Left lung (tissue), 4 donors: ENCODE measurements at regions not wholly inside any gene's neighbourhood (a gene's known extent, or its start where the extent isn't known, plus 50 kb on each side); places are given as distances from the start of the nearest gene placed in this dataset.
"Not testable (repeated sequence)": the region's sequence is repeated elsewhere in the genome, so short reads cannot be mapped to it uniquely, and the experiment has no call there.

Experiments used
- ATAC-seq: fragments of 200-7000 bp; cut with Tn5 transposase; one replicate; pipeline ENCODE4 v1.9.1; 2020; ENCODE audit warnings: moderate library complexity
- DNase-seq, 4 donors: peaks; one replicate each; pipeline ENCODE4 v3.0.0-alpha.2; 2013 to 2020
- H3K27ac ChIP-seq, 2 donors: fragments of 200-600 bp; sonication (generic) in 1 of 2; one replicate each; pipeline versions ENCODE4 v1.5.0 to v1.8.0; 2020 to 2021
- H3K27me3 ChIP-seq, 2 donors: fragments of 200-600 bp; sonication (generic) in 1 of 2; one replicate each; pipeline versions ENCODE4 v1.5.0 to v1.8.0; 2020 to 2021
- H3K36me3 ChIP-seq, 2 donors: fragments of 200-600 bp; sonication (generic) in 1 of 2; one replicate each; pipeline versions ENCODE4 v1.5.0 to v1.8.0; 2020 to 2021
- H3K4me1 ChIP-seq, 2 donors: fragments of 200-600 bp; one replicate each; pipeline ENCODE4 v1.8.0; 2021
- H3K4me3 ChIP-seq, 2 donors: fragments of 200-600 bp; sonication (generic) in 1 of 2; one replicate each; pipeline versions ENCODE4 v1.5.0 to v1.8.0; 2020 to 2021; ENCODE audit warnings: mild to moderate bottlenecking in 1 of 2
- H3K9me3 ChIP-seq, 2 donors: fragments of 200-600 bp; sonication (generic) in 1 of 2; one replicate each; pipeline versions ENCODE4 v1.5.0 to v1.8.0; 2020 to 2021
- intact Hi-C, 2 donors: fragments of 100-400 bp; cut with DNase I; formaldehyde crosslinking; loops; one replicate each; pipeline versions ENCODE4 v1.11.2 to v1.14.2; 2022
- donor health status: DM: no; HTN: yes; CAD: no.
- donor health status: DM: no; HTN: no; CAD: no.

DNA sequence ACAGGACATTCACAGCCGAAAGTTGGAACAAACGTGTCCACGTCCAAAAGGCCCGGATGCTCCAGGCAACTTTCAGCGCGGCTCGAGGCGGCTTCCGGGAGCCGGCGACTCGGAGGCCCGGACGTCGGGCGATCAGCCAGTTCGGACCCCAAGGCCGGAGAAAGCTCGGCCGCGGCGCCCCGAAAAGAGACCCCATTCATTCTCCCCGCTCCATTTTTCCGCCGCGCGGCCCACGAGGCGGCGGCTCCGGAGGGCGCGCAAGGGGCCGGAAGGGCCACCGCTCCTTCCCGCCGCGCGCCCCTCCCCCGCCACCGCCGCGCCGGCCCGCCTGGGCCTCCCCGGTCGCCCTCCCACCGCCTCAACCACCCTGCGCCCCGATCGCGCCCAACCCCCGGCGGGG lies 4022.7 kb upstream of the TPTE start:
- H3K27ac ChIP-seq, H3K9me3 ChIP-seq, intact Hi-C loops, H3K27me3 ChIP-seq, H3K4me3 ChIP-seq, H3K36me3 ChIP-seq, H3K4me1 ChIP-seq: not testable (repeated sequence)
- DNase-seq: peak in 1 of 4 donors; percentile 3
- peak; percentile 27 for ATAC-seq

DNA sequence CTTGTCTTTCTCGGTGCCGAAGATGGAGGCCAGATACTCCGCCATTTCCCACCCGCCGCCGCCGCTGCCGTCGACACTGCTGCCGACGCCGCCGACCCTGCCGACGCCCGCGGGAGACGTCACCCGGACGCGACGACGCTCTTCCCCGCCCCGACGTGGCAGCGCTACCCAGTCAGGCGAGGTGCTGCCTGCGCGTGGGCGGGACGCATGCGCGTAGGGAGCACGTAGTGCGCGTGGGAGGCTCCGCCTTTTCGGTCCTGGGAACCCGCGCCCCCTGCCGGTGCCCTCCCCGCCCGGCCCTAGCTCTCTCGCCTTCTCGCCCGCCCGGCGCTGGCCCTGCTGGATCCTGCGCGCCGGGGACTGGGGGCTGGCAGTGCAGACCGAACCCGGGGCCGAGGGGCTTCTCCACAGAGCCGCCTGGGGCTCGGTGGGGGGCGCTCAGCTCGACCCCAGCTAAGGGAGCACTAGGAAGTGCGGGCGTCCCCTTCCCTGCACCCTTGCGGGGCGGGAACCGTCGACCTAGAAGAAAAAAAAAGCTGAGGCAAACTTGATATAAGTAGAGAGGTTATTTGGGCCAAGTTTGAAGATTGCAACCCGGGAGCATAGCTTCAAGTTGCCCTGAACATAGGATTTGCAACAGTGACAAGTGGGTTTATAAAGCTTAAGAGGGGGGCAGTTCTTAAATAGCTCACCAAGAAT lies 4022.1 kb upstream of the TPTE start:
- H3K4me1 ChIP-seq, DNase-seq, H3K4me3 ChIP-seq, H3K36me3 ChIP-seq, H3K9me3 ChIP-seq, intact Hi-C loops, H3K27me3 ChIP-seq, H3K27ac ChIP-seq: not testable (repeated sequence)
- ATAC-seq: peak; percentile 99

DNA sequence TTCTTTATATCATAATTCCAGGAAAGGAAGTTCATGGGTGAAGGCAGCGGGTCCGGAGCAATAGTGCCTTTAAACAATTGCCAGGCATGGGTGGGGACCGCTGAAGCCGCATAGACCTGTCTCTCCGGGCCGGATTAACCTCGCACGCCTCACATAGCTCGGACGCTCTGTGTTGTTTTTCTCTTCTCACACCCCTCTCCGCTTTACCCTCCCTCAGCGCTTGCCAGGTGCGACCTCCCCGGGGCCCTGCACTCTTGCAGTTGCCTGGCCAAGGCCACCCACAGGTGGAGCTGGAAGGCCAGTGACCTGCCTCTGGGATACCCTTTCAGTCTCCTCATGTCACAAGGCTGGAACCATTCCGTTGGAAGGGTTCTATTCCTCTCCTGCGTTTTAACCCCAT lies 4021.5 kb upstream of the TPTE start:
- H3K27ac ChIP-seq, intact Hi-C loops, H3K4me3 ChIP-seq, H3K36me3 ChIP-seq, H3K9me3 ChIP-seq, DNase-seq, H3K4me1 ChIP-seq, H3K27me3 ChIP-seq: not testable (repeated sequence)
- peak; percentile 49 for ATAC-seq

DNA sequence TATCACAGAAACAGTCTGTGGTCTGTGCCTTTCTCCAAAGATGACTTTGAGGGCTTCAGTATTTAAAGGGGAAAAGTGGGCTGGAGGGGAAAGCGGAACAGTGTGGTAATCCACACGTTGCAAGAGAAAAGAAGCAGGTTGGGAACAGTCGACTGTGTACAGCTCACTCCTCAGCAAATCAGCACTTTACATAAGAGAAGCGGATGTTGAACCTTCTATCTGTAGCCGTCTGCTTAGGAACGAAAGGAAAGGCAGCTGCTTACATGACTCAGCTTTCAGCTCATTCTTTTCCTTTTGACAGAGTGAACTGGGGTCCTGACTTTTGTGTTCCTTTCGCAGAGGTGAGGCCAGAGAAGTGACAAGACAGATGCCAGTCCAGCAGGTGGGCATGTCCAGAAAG lies 4020.7 kb upstream of the TPTE start:
- DNase-seq, H3K27me3 ChIP-seq, H3K27ac ChIP-seq, intact Hi-C loops, H3K9me3 ChIP-seq, H3K4me1 ChIP-seq, H3K36me3 ChIP-seq, H3K4me3 ChIP-seq: not testable (repeated sequence)
- ATAC-seq: peak; percentile 6

DNA sequence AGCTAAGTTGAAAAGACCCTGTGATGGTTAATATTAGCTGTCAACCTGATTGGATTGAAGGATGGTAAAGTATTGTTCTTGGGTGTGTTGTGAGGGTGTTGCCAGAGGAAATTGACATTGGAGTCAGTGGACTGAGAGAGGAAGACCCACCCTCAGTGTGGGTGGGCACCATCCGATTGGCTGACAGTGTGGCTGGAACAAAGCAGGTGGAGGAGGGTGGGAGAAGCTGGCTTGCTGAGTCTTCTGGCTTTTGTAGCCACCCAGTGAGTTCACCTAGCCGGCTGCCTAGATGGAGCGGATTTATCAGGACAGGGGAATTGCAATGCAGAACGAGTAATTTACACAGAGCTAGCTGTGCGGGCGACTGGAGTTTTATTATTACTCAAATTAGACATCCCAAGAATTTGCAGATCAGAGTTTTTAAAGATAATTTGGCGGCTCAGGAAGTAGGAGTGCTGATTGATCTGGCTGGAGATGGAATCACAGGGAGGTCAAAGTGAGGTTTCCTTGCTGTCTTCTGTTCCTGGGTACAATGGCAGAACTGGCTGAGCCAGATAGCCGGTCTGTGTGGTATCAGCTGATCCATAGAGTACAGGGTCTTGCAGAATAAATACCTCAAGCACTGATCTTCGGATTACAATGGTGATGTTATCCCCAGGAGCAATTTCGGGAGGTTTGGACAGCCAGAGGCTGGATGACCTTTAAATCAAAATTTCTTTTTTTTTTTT lies 4015.1 kb upstream of the TPTE start:
- H3K27ac ChIP-seq, DNase-seq, intact Hi-C loops, H3K9me3 ChIP-seq, H3K4me1 ChIP-seq, ATAC-seq, H3K36me3 ChIP-seq, H3K27me3 ChIP-seq, H3K4me3 ChIP-seq: not testable (repeated sequence)

DNA sequence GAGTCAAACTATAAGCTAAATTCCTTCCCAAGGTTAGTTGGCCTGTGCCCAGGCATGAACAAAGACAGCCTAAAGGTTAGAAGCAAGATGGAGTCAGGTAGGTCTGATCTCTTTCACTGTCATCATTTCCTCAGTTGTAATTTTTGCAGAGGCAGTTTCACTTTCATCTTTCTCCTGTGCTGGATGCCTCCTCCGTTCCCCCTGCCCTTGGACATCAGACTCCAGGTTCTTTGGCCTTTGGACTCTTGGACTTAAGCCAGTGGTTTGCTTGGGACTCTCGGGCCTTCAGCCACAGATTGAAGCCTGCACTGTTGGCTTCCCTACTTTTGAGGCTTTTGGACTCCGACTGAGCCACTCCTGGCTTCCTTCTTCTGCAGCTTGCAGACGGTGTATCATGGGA lies 4013.8 kb upstream of the TPTE start:
- DNase-seq, H3K4me1 ChIP-seq, H3K27me3 ChIP-seq, ATAC-seq, H3K4me3 ChIP-seq, H3K36me3 ChIP-seq, H3K27ac ChIP-seq, H3K9me3 ChIP-seq, intact Hi-C loops: not testable (repeated sequence)

DNA sequence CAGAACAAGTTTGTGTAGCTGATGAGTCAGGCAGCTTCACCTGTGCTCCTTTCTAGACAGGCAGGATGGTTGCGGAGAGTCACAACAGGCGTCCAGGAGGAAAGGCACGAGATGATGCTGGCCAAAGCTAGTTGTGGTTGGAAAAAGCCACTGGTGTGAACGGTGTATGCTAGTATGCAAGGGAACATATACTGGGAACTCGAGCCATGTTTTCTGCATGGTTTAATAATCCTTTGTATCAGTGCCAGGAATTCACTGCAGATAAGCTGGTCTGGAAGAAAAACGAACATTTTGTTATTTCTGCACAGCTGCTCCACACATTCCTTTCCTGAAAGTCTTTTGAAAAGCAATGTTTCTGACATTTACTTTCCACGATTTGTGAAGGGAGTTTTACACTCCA lies 3999.6 kb upstream of the TPTE start:
- H3K27ac ChIP-seq, H3K36me3 ChIP-seq, H3K4me1 ChIP-seq, H3K4me3 ChIP-seq, intact Hi-C loops, H3K9me3 ChIP-seq, ATAC-seq, H3K27me3 ChIP-seq, DNase-seq: not testable (repeated sequence)

DNA sequence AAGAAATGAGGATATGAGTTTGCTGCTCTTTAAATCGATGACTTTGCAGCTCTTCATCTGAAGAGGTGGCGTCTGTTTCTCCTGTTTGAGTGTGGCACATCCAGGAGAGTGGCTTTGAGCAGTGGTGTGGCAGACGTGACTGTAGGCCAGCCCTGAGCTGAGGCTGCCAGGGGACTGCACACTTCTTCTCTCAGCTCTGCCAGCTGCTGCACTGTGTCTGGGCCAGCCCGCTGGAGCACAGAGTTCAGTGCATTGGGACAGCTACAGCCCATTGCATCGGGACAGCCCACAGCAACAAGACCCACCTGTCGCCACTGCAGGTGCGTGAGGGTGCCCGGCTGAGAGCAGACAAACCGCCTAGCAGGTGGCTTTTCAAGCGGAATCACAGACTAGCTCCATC lies 3995.2 kb upstream of the TPTE start:
- H3K9me3 ChIP-seq, H3K36me3 ChIP-seq, H3K27ac ChIP-seq, H3K27me3 ChIP-seq, DNase-seq, H3K4me3 ChIP-seq, ATAC-seq, intact Hi-C loops, H3K4me1 ChIP-seq: not testable (repeated sequence)

DNA sequence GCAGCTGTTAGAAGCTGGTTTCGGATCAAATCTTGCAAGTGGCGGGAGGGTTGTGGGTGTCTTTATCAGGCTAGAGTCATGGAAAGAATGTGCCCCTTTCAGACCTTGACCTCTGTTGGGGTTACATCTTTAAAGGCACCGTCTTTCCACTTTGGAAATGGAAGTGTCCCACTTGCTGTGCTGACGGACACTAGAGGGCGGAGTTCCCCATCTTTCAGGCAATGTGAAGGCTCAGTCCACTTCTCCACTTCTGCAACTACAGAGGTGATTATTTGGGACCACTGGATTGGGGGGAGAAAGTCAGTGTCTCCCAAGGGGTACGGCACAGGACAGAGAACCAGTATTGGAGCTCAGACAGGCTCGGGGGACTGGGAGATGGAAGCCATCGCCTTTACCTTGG lies 3990.7 kb upstream of the TPTE start:
- intact Hi-C loops: not testable (repeated sequence)

DNA sequence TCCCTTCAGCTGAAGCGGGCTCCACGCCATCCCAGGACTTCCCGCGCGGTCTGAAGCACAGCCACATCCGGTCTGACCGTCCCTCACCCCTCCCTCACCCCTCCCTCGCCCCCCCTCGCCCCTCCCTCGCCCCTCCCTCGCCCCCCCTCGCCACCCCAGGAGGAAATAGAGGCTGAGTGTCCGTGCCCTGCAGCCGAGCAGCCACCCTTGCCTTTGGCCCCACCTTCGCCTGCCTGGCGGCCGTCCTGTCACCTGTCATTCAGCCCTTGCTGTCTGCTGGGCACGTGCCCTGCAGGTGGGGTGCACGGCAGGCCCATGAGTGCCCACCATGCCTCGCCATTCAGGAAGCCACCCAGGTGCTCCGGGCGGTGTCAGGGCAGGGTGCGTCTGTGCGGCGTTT lies 3988.1 kb upstream of the TPTE start:
- not testable (repeated sequence) for H3K4me3 ChIP-seq

More for the DNA sequence above, 3990.7 kb upstream of the TPTE start:
- H3K27ac ChIP-seq, H3K36me3 ChIP-seq, H3K4me1 ChIP-seq, H3K4me3 ChIP-seq, DNase-seq, H3K9me3 ChIP-seq, H3K27me3 ChIP-seq: not testable (repeated sequence)
- ATAC-seq: peak; percentile 76

DNA sequence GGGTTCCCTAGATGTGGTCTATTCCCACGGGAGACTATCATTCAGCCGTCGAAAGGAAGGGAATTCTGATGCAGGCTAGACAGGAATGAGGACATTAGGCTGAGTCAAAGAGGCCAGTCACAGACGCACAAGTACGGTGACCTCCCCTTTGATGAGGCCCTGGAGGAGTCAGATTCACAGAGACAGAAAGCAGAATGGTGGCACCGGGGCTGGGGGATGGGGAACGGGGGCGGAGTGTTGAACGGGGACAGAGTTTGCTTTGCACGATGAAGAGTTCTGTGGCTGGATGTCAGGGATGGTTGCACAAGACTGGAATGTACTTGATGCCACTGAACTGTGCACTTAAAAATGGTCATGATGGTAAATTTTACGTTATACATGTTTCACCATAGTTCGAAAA lies 3983.1 kb upstream of the TPTE start:
- DNase-seq, H3K27ac ChIP-seq, H3K27me3 ChIP-seq, intact Hi-C loops, H3K4me1 ChIP-seq, H3K9me3 ChIP-seq, H3K4me3 ChIP-seq, H3K36me3 ChIP-seq: not testable (repeated sequence)
- peak; percentile 83 for ATAC-seq

More for the DNA sequence above, 3988.1 kb upstream of the TPTE start:
- H3K27me3 ChIP-seq, H3K27ac ChIP-seq, DNase-seq, intact Hi-C loops, H3K9me3 ChIP-seq, H3K4me1 ChIP-seq, H3K36me3 ChIP-seq: not testable (repeated sequence)
- ATAC-seq: peak; percentile 65

DNA sequence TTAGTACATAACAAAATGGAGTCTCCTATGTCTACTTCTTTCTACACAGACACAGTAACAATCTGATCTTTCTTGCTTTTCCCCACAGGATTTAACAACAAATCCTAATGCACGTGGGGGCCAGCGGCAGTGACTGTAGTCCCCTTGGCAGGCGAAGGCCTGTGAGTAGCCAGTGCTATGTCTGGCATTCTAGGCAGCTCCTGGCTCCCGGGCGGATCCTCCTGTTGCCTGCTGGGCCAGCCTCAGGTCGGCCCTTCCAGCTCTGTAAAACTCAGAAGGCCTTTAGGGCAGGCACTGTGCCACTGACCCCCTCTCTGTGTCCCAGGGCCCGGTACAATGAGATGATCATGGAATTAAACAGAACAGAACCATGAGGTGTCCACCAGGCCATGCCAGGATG lies 3981.7 kb upstream of the TPTE start:
- intact Hi-C loops, H3K9me3 ChIP-seq, H3K36me3 ChIP-seq, H3K4me3 ChIP-seq, H3K4me1 ChIP-seq, DNase-seq, H3K27ac ChIP-seq, H3K27me3 ChIP-seq: not testable (repeated sequence)
- ATAC-seq: peak; percentile 44

DNA sequence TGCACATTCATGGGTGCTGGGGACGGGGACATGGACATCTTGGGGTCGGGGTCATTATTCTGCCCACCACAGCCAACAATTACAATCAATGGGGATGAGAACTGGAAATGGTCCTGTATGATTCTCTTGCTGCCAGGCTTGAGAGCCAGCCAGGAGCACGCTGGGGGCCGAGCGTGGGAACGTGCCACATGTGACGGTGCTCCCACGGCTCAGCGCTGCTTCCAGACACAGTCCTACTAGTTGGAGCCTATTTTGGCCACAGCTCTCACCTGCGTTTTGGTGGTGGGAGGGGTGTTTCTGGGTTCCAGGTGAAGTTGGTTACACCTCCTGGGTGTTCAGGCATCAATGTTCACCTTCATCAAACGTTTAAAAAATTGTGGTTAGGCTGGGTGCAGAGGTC lies 3980.3 kb upstream of the TPTE start:
- DNase-seq: not testable (repeated sequence)

DNA sequence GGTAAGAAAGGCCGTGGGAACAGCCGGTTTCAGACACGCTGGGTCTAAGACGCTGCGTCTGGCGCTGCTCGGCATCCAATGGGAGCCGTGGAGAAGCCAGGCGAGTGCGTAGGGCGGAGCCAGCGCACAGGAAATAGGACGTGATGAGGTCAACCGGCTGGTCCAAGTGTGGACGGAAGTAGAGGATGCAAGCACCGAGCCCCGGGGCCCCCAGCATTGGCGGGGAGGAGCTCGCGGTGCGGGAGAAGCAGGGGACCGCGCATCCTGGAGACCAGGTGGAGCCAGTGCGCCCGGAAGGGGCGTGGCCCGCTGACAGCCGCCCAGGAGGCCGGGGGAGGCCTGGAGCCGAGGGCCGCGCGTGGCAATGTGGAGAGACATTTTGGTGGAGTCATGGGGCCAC lies 3976.1 kb upstream of the TPTE start:
- H3K9me3 ChIP-seq, intact Hi-C loops, H3K27me3 ChIP-seq, H3K27ac ChIP-seq, ATAC-seq, H3K4me3 ChIP-seq, H3K36me3 ChIP-seq, H3K4me1 ChIP-seq, DNase-seq: not testable (repeated sequence)

More for the DNA sequence above, 3980.3 kb upstream of the TPTE start:
- H3K27ac ChIP-seq, H3K4me1 ChIP-seq, intact Hi-C loops, ATAC-seq, H3K36me3 ChIP-seq, H3K9me3 ChIP-seq, H3K27me3 ChIP-seq, H3K4me3 ChIP-seq: not testable (repeated sequence)
